Activated naive CD4-positive, alpha-beta T cell treated with anti-CD3 and anti-CD28 coated beads, Interleukin-2, amount 50 U/mL, for 72 hours (primary cell): ENCODE measurements at regions not wholly inside any gene's neighbourhood (a gene's known extent, or its start where the extent isn't known, plus 50 kb on each side); places are given as distances from the start of the nearest gene placed in this dataset.
A peak's percentile ranks its signal among the peaks of the same experiment; 100 is the strongest.

Experiments
- ATAC-seq, 2 donors: fragments of 150-1000 bp; cut with Tn5 transposase; 2 replicates each; pipeline ENCODE4 v1.10.0; 2021; ENCODE audit warnings: mild to moderate bottlenecking in 2 of 2, moderate library complexity in 2 of 2
- DNase-seq, 2 donors: peaks; one replicate each; pipeline ENCODE4 v3.0.0; 2021 to 2022; ENCODE audit warnings: low spot score in 2 of 2
- H3K27ac Mint-ChIP-seq, 2 donors: one replicate each; pipeline ENCODE4 v1.8.0; 2022; ENCODE audit warnings: mild to moderate bottlenecking in 2 of 2, mixed read lengths in 2 of 2
- H3K36me3 Mint-ChIP-seq, 2 donors: one replicate each; pipeline ENCODE4 v1.8.0; 2022; ENCODE audit warnings: mixed read lengths in 2 of 2
- H3K9me3 Mint-ChIP-seq, 2 donors: one replicate each; pipeline ENCODE4 v1.8.0; 2022; ENCODE audit warnings: mixed read lengths in 2 of 2

GRCh38 chr7:136079478-136079892 is 102.3 kb upstream of the MTPN start:
- Mint-ChIP-seq H3K9me3 (no peaks in the 10 kb centered on the region), H3K36me3 (no peaks in the 10 kb centered on the region), H3K27ac (no peak overlapping the region)
- DNase-seq: no peak
- no peak for ATAC-seq

GRCh38 chr7:136079066-136079465 is 101.9 kb upstream of the MTPN start:
- ATAC-seq (no peak), DNase-seq (no peak)
- no peaks in the 10 kb centered on the region for H3K36me3 Mint-ChIP-seq
- no peak overlapping the region for H3K27ac Mint-ChIP-seq
- H3K9me3 Mint-ChIP-seq: no peaks in the 10 kb centered on the region

- Mint-ChIP-seq H3K9me3 (no peaks in the 10 kb centered on the region), H3K27ac (no peak overlapping the region), H3K36me3 (no peaks in the 10 kb centered on the region)
- no peak for ATAC-seq
- DNase-seq: no peak
These were observed 101.5 kb upstream of the MTPN start for GRCh38 chr7:136078630-136079029.

- H3K36me3 Mint-ChIP-seq: no peaks in the 10 kb centered on the region
- H3K27ac Mint-ChIP-seq: no peak overlapping the region
- no peak for ATAC-seq
- DNase-seq: no peak
- H3K9me3 Mint-ChIP-seq: no peaks in the 10 kb centered on the region
These were observed 99.8 kb upstream of the MTPN start for GRCh38 chr7:136076954-136077353.

- ATAC-seq (no peak), DNase-seq (no peak)
- Mint-ChIP-seq H3K27ac (no peak overlapping the region), H3K36me3 (no peaks in the 10 kb centered on the region), H3K9me3 (no peaks in the 10 kb centered on the region)
These were observed 97.7 kb upstream of the MTPN start for GRCh38 chr7:136074843-136075242.

GRCh38 chr7:136072447-136072846 is 95.3 kb upstream of the MTPN start:
- DNase-seq (no peak), ATAC-seq (no peak)
- no peaks in the 10 kb centered on the region for H3K36me3 Mint-ChIP-seq
- H3K27ac Mint-ChIP-seq: no peak overlapping the region
- no peaks in the 10 kb centered on the region for H3K9me3 Mint-ChIP-seq

- no peak for DNase-seq
- Mint-ChIP-seq H3K36me3 (peaks cover 0 to 5% of the 10 kb centered on the region in 2 donors), H3K27ac (no peak overlapping the region), H3K9me3 (peaks cover 0 to 4% of the 10 kb centered on the region in 2 donors)
- no peak for ATAC-seq
These were observed 93.8 kb upstream of the MTPN start for GRCh38 chr7:136070736-136071505.

GRCh38 chr7:136069840-136070529 is 92.8 kb upstream of the MTPN start:
- Mint-ChIP-seq H3K36me3 (peaks cover 0 to 6% of the 10 kb centered on the region in 2 donors), H3K27ac (no peak overlapping the region), H3K9me3 (peaks cover 0 to 4% of the 10 kb centered on the region in 2 donors)
- ATAC-seq (no peak), DNase-seq (no peak)

- Mint-ChIP-seq H3K36me3 (peaks cover 0 to 6% of the 10 kb centered on the region in 2 donors), H3K9me3 (peaks cover 0 to 4% of the 10 kb centered on the region in 2 donors), H3K27ac (no peak overlapping the region)
- DNase-seq: no peak
- ATAC-seq: no peak
These were observed 90.1 kb upstream of the MTPN start for GRCh38 chr7:136067277-136067676.

GRCh38 chr7:136066304-136067143 is 89.4 kb upstream of the MTPN start:
- ATAC-seq: no peak
- no peak overlapping the region for H3K27ac Mint-ChIP-seq
- H3K36me3 Mint-ChIP-seq: peaks cover 0 to 6% of the 10 kb centered on the region in 2 donors
- DNase-seq: no peak
- peaks cover 0 to 4% of the 10 kb centered on the region in 2 donors for H3K9me3 Mint-ChIP-seq

- ATAC-seq: peak; percentile 43 to 80
- H3K27ac Mint-ChIP-seq: peak overlapping the region in 1 of 2 donors; percentile 69
These were observed 87.6 kb upstream of the MTPN start for GRCh38 chr7:136064627-136065237.

GRCh38 chr7:136064081-136064480 is 86.9 kb upstream of the MTPN start:
- ATAC-seq: peak; percentile 87 to 93
- peaks cover 0 to 13% of the 10 kb centered on the region in 2 donors for H3K36me3 Mint-ChIP-seq
- DNase-seq: no peak
- H3K9me3 Mint-ChIP-seq: peaks cover 0 to 4% of the 10 kb centered on the region in 2 donors
- peak overlapping the region in 1 of 2 donors; percentile 69 for H3K27ac Mint-ChIP-seq

More at GRCh38 chr7:136064627-136065237, 87.6 kb upstream of the MTPN start:
- Mint-ChIP-seq H3K9me3 (peaks cover 0 to 4% of the 10 kb centered on the region in 2 donors), H3K36me3 (peaks cover 0 to 10% of the 10 kb centered on the region in 2 donors)
- no peak for DNase-seq

- no peak for ATAC-seq
- H3K27ac Mint-ChIP-seq: no peak overlapping the region
These were observed 86.1 kb upstream of the MTPN start for GRCh38 chr7:136063326-136063666.

GRCh38 chr7:136062625-136063325 is 85.6 kb upstream of the MTPN start:
- Mint-ChIP-seq H3K36me3 (peaks cover 0 to 13% of the 10 kb centered on the region in 2 donors), H3K27ac (no peak overlapping the region), H3K9me3 (peaks cover 0 to 4% of the 10 kb centered on the region in 2 donors)
- DNase-seq (no peak), ATAC-seq (no peak)

More at GRCh38 chr7:136063326-136063666, 86.1 kb upstream of the MTPN start:
- Mint-ChIP-seq H3K36me3 (peaks cover 0 to 13% of the 10 kb centered on the region in 2 donors), H3K9me3 (peaks cover 0 to 4% of the 10 kb centered on the region in 2 donors)
- DNase-seq: no peak

- DNase-seq: no peak
- ATAC-seq: no peak
These were observed 84.3 kb upstream of the MTPN start for GRCh38 chr7:136061433-136061832.

GRCh38 chr7:136058546-136058945 is 81.4 kb upstream of the MTPN start:
- Mint-ChIP-seq H3K9me3 (peaks cover 0 to 4% of the 10 kb centered on the region in 2 donors), H3K36me3 (peaks cover 0 to 6% of the 10 kb centered on the region in 2 donors)
- no peak for ATAC-seq

More at GRCh38 chr7:136061433-136061832, 84.3 kb upstream of the MTPN start:
- H3K9me3 Mint-ChIP-seq: peaks cover 0 to 4% of the 10 kb centered on the region in 2 donors
- H3K27ac Mint-ChIP-seq: no peak overlapping the region
- H3K36me3 Mint-ChIP-seq: peaks cover 0 to 13% of the 10 kb centered on the region in 2 donors

More at GRCh38 chr7:136058546-136058945, 81.4 kb upstream of the MTPN start:
- no peak for DNase-seq
- H3K27ac Mint-ChIP-seq: no peak overlapping the region
